Bronchial epithelial cell (primary cell): ENCODE measurements at regions not wholly inside any gene's neighbourhood (a gene's known extent, or its start where the extent isn't known, plus 50 kb on each side); places are given as distances from the start of the nearest gene placed in this dataset.

Source experiments
- DNase-seq: peaks from one replicate; pipeline ENCODE4 v3.0.0-alpha.2; 2010; ENCODE audit warnings: low read depth
- FAIRE-seq: peaks from 2 replicates; lab custom pipeline; 2011; peaks lifted over from hg19 to GRCh38; lab: Jason Lieb, UNC
- H3K27me3 ChIP-seq: 2 replicates; pipeline ENCODE4 v1.5.1; 2011; ENCODE audit warnings: low read length; ENCODE audit not compliant: control insufficient read depth, insufficient read depth
- H3K36me3 ChIP-seq: 2 replicates; pipeline ENCODE4 v1.5.1; 2011; ENCODE audit warnings: low read length; ENCODE audit not compliant: control insufficient read depth, insufficient read depth
- H3K4me3 ChIP-seq: 2 replicates; pipeline ENCODE4 v1.5.1; 2011; ENCODE audit warnings: mild to moderate bottlenecking, low read depth, low read length, control low read depth
- CTCF ChIP-seq: IDR thresholded peaks from 2 replicates; pipeline ENCODE4 v1.5.1; 2011; ENCODE audit warnings: mild to moderate bottlenecking, moderate library complexity, low read length, control low read depth, inconsistent platforms; ENCODE audit not compliant: insufficient read depth, severe bottlenecking

GRCh38 chr9:118596374-118597015 is 772.7 kb downstream of the BRINP1 start:
- DNase-seq (no peak), FAIRE-seq (no peak)
- Histone ChIP-seq H3K36me3 (no peaks in the 10 kb centered on the region), H3K4me3 (no peak overlapping the region), H3K27me3 (no peaks in the 10 kb centered on the region)
- no peak for TF ChIP-seq CTCF

DNA sequence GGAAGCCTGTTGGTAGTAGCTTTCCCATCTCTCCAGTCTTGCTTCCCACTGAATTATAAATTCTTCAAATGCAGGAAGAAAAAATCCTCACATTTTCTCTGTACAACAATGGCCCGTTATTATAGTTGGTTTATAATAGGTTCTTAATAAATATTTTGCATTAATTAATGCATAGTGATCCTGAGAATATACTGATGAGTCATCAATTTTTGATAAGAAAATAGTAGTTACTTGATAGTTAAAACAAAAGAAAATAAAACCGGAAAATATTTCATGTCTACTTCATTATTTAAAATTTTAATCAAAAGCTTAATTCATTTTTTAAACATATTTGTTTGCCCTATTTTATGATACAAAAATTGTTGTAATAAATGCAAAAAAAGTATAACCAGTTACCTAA is 762.6 kb downstream of the BRINP1 start:
- no peak for TF ChIP-seq CTCF
- H3K4me3 ChIP-seq: no peak overlapping the region
- H3K36me3 ChIP-seq: no peaks in the 10 kb centered on the region
- no peak for FAIRE-seq
- no peaks in the 10 kb centered on the region for H3K27me3 ChIP-seq
- no peak for DNase-seq

DNA sequence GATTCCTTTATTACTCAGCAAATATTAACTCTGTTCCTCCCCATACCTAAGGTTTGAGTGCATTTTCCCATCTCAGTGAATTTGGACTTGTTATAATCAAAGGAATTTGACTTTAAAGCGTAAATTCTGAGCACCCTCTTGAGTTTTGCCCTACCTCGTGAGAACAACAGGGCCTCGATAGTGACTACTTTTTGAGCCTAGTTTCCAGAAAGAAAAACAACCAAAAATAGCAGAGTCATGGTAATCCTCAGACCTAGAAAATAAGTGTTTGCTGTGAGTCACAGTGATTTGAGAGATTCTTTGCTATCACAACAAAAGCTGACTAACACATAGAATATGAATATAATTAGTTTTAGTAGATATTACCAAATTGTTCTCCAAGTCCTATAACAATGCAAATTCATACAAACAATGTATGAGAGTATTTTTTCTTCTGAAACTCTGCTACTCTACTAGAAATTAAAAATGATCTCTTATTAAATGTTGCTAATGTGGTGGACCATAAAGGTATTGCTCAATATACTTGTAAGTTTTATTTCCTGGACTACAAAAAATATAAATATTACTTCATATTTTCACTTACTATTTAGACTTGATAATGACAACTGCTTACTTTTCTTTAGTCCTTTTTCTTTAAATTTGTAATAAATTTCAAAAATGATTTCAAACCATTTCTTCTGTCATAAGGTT is 759.7 kb downstream of the BRINP1 start:
- Histone ChIP-seq H3K27me3 (no peaks in the 10 kb centered on the region), H3K4me3 (no peak overlapping the region), H3K36me3 (no peaks in the 10 kb centered on the region)
- peak; percentile 72 for DNase-seq
- TF ChIP-seq CTCF: no peak
- no peak for FAIRE-seq

GRCh38 chr9:118612201-118612600 is 757.0 kb downstream of the BRINP1 start:
- no peak for DNase-seq
- no peaks in the 10 kb centered on the region for H3K27me3 ChIP-seq
- H3K36me3 ChIP-seq: no peaks in the 10 kb centered on the region
- no peak for FAIRE-seq
- H3K4me3 ChIP-seq: no peak overlapping the region
- TF ChIP-seq CTCF: no peak

GRCh38 chr9:118613996-118614395 is 755.2 kb downstream of the BRINP1 start:
- no peak for TF ChIP-seq CTCF
- no peak for DNase-seq

More at GRCh38 chr9:118613996-118614395, 755.2 kb downstream of the BRINP1 start:
- H3K27me3 ChIP-seq: no peaks in the 10 kb centered on the region
- H3K36me3 ChIP-seq: no peaks in the 10 kb centered on the region
- FAIRE-seq: no peak
- no peak overlapping the region for H3K4me3 ChIP-seq
